ENCODE measurements at regions not wholly inside any gene's neighbourhood (a gene's known extent, or its start where the extent isn't known, plus 50 kb on each side); places are given as distances from the start of the nearest gene placed in this dataset.

- ChIA-PET POLR2A (no interaction called here), CTCF (no interaction called here)
- no peak overlapping the region for H3K4me3 ChIP-seq (ENCODE audit: low read depth, low read length)
- H3K27me3 ChIP-seq (ENCODE audit: control insufficient read depth, insufficient read depth, low read length) = no peaks in the 10 kb centered on the region
- no peak for DNase-seq (ENCODE audit: low read depth, low spot score)
- no peak for TF ChIP-seq CTCF (IDR thresholded peaks at IDR 0.05; ENCODE audit: low read depth, low read length)
- no peak overlapping the region for H3K27ac ChIP-seq (ENCODE audit: low read depth, low read length)
- H3K9me3 ChIP-seq (ENCODE audit: control insufficient read depth, insufficient read depth, low read length) = peaks cover 42% of the 10 kb centered on the region
Measured at GRCh38 chr5:2626572-2626971, 124.9 kb downstream of the IRX2 start.

GRCh38 chr5:2622866-2623265, 128.6 kb downstream of the IRX2 start:
- ChIA-PET CTCF (no interaction called here), POLR2A (no interaction called here)
- DNase-seq (ENCODE audit: low read depth, low spot score) = no peak
- Histone ChIP-seq H3K4me3 (ENCODE audit: low read depth, low read length) (no peak overlapping the region), H3K9me3 (ENCODE audit: control insufficient read depth, insufficient read depth, low read length) (peaks cover 50% of the 10 kb centered on the region), H3K27me3 (ENCODE audit: control insufficient read depth, insufficient read depth, low read length) (no peaks in the 10 kb centered on the region), H3K27ac (ENCODE audit: low read depth, low read length) (no peak overlapping the region)
- TF ChIP-seq CTCF (IDR thresholded peaks at IDR 0.05; ENCODE audit: low read depth, low read length) = no peak

- ChIA-PET POLR2A (no interaction called here), CTCF (no interaction called here)
- no peak for DNase-seq (ENCODE audit: low read depth, low spot score)
- Histone ChIP-seq H3K9me3 (ENCODE audit: control insufficient read depth, insufficient read depth, low read length) (peaks cover 39% of the 10 kb centered on the region), H3K27me3 (ENCODE audit: control insufficient read depth, insufficient read depth, low read length) (no peaks in the 10 kb centered on the region), H3K4me3 (ENCODE audit: low read depth, low read length) (no peak overlapping the region), H3K27ac (ENCODE audit: low read depth, low read length) (no peak overlapping the region)
- TF ChIP-seq CTCF (IDR thresholded peaks at IDR 0.05; ENCODE audit: low read depth, low read length) = no peak
Measured at GRCh38 chr5:2621631-2622030, 129.8 kb downstream of the IRX2 start.

- TF ChIP-seq CTCF (IDR thresholded peaks at IDR 0.05; ENCODE audit: low read depth, low read length) = no peak
- H3K27me3 ChIP-seq (ENCODE audit: control insufficient read depth, insufficient read depth, low read length) = no peaks in the 10 kb centered on the region
- peaks cover 36% of the 10 kb centered on the region for H3K9me3 ChIP-seq (ENCODE audit: control insufficient read depth, insufficient read depth, low read length)
- ChIA-PET CTCF (no interaction called here), POLR2A (no interaction called here)
- DNase-seq (ENCODE audit: low read depth, low spot score) = no peak
- no peak overlapping the region for H3K4me3 ChIP-seq (ENCODE audit: low read depth, low read length)
- H3K27ac ChIP-seq (ENCODE audit: low read depth, low read length) = no peak overlapping the region
Measured at GRCh38 chr5:2619216-2619615, 132.3 kb downstream of the IRX2 start.

- POLR2A ChIA-PET = no interaction called here
- Histone ChIP-seq H3K27me3 (ENCODE audit: control insufficient read depth, insufficient read depth, low read length) (no peaks in the 10 kb centered on the region), H3K9me3 (ENCODE audit: control insufficient read depth, insufficient read depth, low read length) (peaks cover 42% of the 10 kb centered on the region), H3K27ac (ENCODE audit: low read depth, low read length) (no peak overlapping the region), H3K4me3 (ENCODE audit: low read depth, low read length) (no peak overlapping the region)
- no peak for DNase-seq (ENCODE audit: low read depth, low spot score)
- CTCF ChIA-PET = no interaction called here
- no peak for TF ChIP-seq CTCF (IDR thresholded peaks at IDR 0.05; ENCODE audit: low read depth, low read length)
Measured at GRCh38 chr5:2617461-2617860, 134.0 kb downstream of the IRX2 start.
